CD4-positive, alpha-beta memory T cell (primary cell): ENCODE measurements at regions not wholly inside any gene's neighbourhood (a gene's known extent, or its start where the extent isn't known, plus 50 kb on each side); places are given as distances from the start of the nearest gene placed in this dataset.
A peak's percentile ranks its signal among the peaks of the same experiment; 100 is the strongest.

Experiments used
- CTCF ChIA-PET: fragments of 350-600 bp; sonication (Branson Sonifier 250); formaldehyde crosslinking; loops from one replicate; lab custom pipeline; 2021; ENCODE audit warnings: inconsistent platforms; ENCODE audit not compliant: partially characterized antibody; lab: Charles Lee
- POLR2A ChIA-PET: fragments of 350-600 bp; sonication (Branson Sonifier 250); formaldehyde crosslinking; loops from one replicate; lab custom pipeline; 2021; ENCODE audit not compliant: partially characterized antibody; lab: Charles Lee
- DNase-seq, 5 donors: peaks; one replicate each; pipeline versions ENCODE4 v3.0.0 to v3.0.0-alpha.2; 2020 to 2022; ENCODE audit warnings: mixed read lengths in 1 of 5
- H3K27ac ChIP-seq: one replicate; pipeline ENCODE4 v1.7.0; 2013; ENCODE audit warnings: low read depth, low read length
- H3K27me3 ChIP-seq: 2 replicates; pipeline ENCODE4 v1.7.0; 2013; ENCODE audit warnings: mild to moderate bottlenecking, low read length, moderate library complexity; ENCODE audit not compliant: insufficient read depth
- H3K36me3 ChIP-seq: 2 replicates; pipeline ENCODE4 v1.7.0; 2013; ENCODE audit warnings: mild to moderate bottlenecking, low read length, moderate library complexity; ENCODE audit not compliant: insufficient read depth
- H3K4me1 ChIP-seq: 2 replicates; pipeline ENCODE4 v1.7.0; 2013; ENCODE audit warnings: mild to moderate bottlenecking, low read length, moderate library complexity; ENCODE audit not compliant: insufficient read depth
- H3K4me3 ChIP-seq, 2 donors: one replicate each; pipeline ENCODE4 v1.7.0; 2013; ENCODE audit warnings: low read length in 2 of 2, mild to moderate bottlenecking in 1 of 2
- H3K9me3 ChIP-seq, 2 donors: one replicate each; pipeline ENCODE4 v1.7.0; 2013; ENCODE audit warnings: low read length in 2 of 2, control low read depth in 1 of 2; ENCODE audit not compliant: control insufficient read depth in 1 of 2
- H3K27ac Mint-ChIP-seq, 7 donors: one replicate each; pipeline ENCODE4 v1.8.0; 2020 to 2021; ENCODE audit warnings: mixed read lengths in 7 of 7, mild to moderate bottlenecking in 6 of 7, inconsistent platforms in 3 of 7, moderate library complexity in 3 of 7
- H3K27me3 Mint-ChIP-seq, 2 donors: one replicate each; pipeline ENCODE4 v1.8.0; 2020 to 2021; ENCODE audit warnings: mixed read lengths in 2 of 2
- H3K36me3 Mint-ChIP-seq, 2 donors: one replicate each; pipeline ENCODE4 v1.8.0; 2020 to 2021; ENCODE audit warnings: mixed read lengths in 2 of 2, inconsistent platforms in 1 of 2, mild to moderate bottlenecking in 1 of 2
- H3K4me1 Mint-ChIP-seq, 4 donors: one replicate each; pipeline ENCODE4 v1.8.0; 2020 to 2021; ENCODE audit warnings: mixed read lengths in 4 of 4, mild to moderate bottlenecking in 1 of 4
- H3K4me3 Mint-ChIP-seq, 8 donors: one replicate each; pipeline ENCODE4 v1.8.0; 2020 to 2021; ENCODE audit warnings: mixed read lengths in 8 of 8, mild to moderate bottlenecking in 7 of 8, moderate library complexity in 6 of 8, inconsistent platforms in 3 of 8
- H3K9me3 Mint-ChIP-seq, 8 donors: one replicate each; pipeline ENCODE4 v1.8.0; 2020 to 2021; ENCODE audit warnings: mixed read lengths in 8 of 8, mild to moderate bottlenecking in 5 of 8, inconsistent platforms in 3 of 8, moderate library complexity in 1 of 8
- intact Hi-C: fragments of 100-400 bp; cut with micrococcal nuclease; formaldehyde crosslinking; loops from one replicate; pipeline ENCODE4 v1.15.1; 2023

DNA sequence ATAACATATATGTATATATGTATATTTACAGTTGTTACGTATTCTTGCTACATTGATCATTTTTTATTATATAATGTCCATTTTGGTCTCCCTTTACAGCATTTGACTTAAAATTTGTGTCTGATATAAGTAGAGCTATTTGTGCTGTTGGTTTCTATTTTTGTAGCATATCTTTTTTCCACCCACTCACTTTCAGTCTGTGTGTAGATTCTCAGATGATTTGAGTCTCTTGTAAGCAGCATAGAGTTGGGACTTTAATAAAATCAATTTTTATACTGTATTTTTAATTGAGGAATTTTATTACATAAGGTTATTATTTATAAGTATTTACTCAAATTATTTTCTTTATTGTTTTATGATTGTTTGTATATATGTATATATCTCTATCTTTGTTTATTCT is 1293.7 kb downstream of the TMEM121 start:
- H3K9me3 ChIP-seq, result no peaks in the 10 kb centered on the region
- ChIA-PET CTCF (interaction anchor here (3.2 kb wide), 1 partner anchor 11 kb away, joined by 20 read pairs; no protein-coding TSS in a partner anchor), POLR2A (no interaction called here)
- peaks cover 6% of the 10 kb centered on the region for H3K27me3 ChIP-seq
- no peak overlapping the region for H3K27ac Mint-ChIP-seq
- DNase-seq, result no peak
- no peak overlapping the region for H3K4me3 ChIP-seq
- no peaks in the 10 kb centered on the region for H3K4me1 Mint-ChIP-seq
- intact Hi-C loops, result no loop called here
- peaks cover 14 to 20% of the 10 kb centered on the region in 2 donors for H3K27me3 Mint-ChIP-seq
- H3K4me3 Mint-ChIP-seq, result no peak overlapping the region
- H3K36me3 Mint-ChIP-seq, result no peaks in the 10 kb centered on the region
- H3K36me3 ChIP-seq, result no peaks in the 10 kb centered on the region
- H3K9me3 Mint-ChIP-seq, result no peaks in the 10 kb centered on the region
- no peak overlapping the region for H3K27ac ChIP-seq
- H3K4me1 ChIP-seq, result no peaks in the 10 kb centered on the region

DNA sequence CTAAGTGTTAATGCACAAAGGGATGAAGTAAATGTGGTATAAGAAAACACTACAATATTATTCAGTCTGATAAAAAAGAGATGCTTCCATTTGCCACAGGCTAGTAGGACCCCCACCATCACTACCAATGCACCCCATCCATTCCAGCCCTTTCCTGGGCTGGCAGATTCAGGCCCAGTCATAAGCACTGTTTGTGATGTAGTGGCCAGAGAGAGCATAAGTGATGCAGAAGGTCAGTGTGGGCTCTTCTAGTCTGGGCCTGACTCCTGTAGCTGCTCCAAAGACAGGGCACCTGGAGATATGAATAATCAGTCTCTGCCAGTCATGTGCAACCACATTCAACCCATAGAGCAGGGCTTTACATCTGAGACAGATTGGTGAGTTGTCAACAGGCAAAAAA is 1294.7 kb downstream of the TMEM121 start:
- CTCF ChIA-PET, result interaction anchor here (0.7 to 3.2 kb wide), 4 partner anchors 10 to 52 kb away, joined by 3 to 20 read pairs (median 8); no protein-coding TSS in a partner anchor

DNA sequence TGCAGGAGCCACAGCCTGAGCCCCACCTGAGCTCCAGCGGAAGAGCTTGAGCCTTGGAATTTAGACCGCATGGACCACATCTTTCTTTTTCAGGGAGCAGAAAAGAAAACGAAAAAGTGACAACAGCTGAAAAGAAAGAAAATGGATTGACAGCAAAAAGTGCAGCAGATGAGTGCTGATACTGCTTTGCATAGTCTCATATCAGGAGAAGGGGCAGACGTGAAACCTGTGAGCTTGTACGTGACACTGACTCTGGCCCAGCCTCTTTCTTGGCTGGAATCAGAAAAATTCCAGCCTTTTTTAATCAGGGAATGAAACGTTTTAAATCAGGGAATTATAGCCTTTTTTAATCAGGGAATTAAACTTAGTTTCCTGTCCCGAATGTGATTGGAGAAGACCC is 1296.5 kb downstream of the TMEM121 start:
- Histone ChIP-seq H3K4me3 (no peak overlapping the region), H3K27me3 (peaks cover 6% of the 10 kb centered on the region), H3K27ac (no peak overlapping the region), H3K9me3 (no peaks in the 10 kb centered on the region), H3K36me3 (no peaks in the 10 kb centered on the region), H3K4me1 (no peaks in the 10 kb centered on the region)
- Mint-ChIP-seq H3K9me3 (no peaks in the 10 kb centered on the region), H3K27me3 (peaks cover 12 to 27% of the 10 kb centered on the region in 2 donors), H3K4me3 (no peak overlapping the region), H3K27ac (no peak overlapping the region), H3K4me1 (no peaks in the 10 kb centered on the region), H3K36me3 (no peaks in the 10 kb centered on the region)
- ChIA-PET POLR2A (no interaction called here), CTCF (interaction anchor here (2.6 to 3.2 kb wide), 2 partner anchors 8 to 50 kb away, joined by 11 to 20 read pairs; no protein-coding TSS in a partner anchor)
- intact Hi-C loops, result no loop called here
- DNase-seq, result no peak

More for the DNA sequence above, 1294.7 kb downstream of the TMEM121 start:
- H3K27me3 ChIP-seq, result peaks cover 6% of the 10 kb centered on the region
- no peaks in the 10 kb centered on the region for H3K4me1 ChIP-seq
- no peak overlapping the region for H3K27ac ChIP-seq
- no peak overlapping the region for H3K27ac Mint-ChIP-seq
- H3K36me3 Mint-ChIP-seq, result no peaks in the 10 kb centered on the region
- no peaks in the 10 kb centered on the region for H3K4me1 Mint-ChIP-seq
- peaks cover 12 to 27% of the 10 kb centered on the region in 2 donors for H3K27me3 Mint-ChIP-seq
- H3K9me3 ChIP-seq, result no peaks in the 10 kb centered on the region
- no peak overlapping the region for H3K4me3 ChIP-seq
- no peaks in the 10 kb centered on the region for H3K36me3 ChIP-seq
- POLR2A ChIA-PET, result no interaction called here
- no peak for DNase-seq
- no peaks in the 10 kb centered on the region for H3K9me3 Mint-ChIP-seq
- no peak overlapping the region for H3K4me3 Mint-ChIP-seq
- intact Hi-C loops, result no loop called here

DNA sequence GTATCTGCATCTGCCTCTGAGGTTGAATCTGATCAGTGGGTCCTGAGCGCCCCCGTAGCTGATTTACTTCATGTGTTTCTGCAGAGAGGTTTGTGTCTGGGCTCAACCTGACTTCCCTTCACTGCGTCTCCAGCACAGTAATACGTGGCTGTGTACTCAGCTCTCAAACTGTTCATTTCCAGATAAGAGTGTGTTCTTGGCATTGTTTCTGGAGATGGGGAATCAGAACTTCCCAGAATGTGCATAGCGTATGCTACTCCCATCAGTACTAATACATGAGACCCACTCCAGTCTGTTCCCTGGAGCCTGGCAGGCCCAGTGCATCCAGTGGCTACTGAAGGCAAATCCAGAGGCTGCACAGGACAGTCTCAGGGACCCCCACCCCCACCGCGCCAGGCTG is 1297.2 kb downstream of the TMEM121 start:
- no peaks in the 10 kb centered on the region for H3K4me1 Mint-ChIP-seq
- intact Hi-C loops, result no loop called here
- Histone ChIP-seq H3K27ac (no peak overlapping the region), H3K4me3 (no peak overlapping the region), H3K4me1 (no peaks in the 10 kb centered on the region), H3K27me3 (peaks cover 6% of the 10 kb centered on the region), H3K36me3 (no peaks in the 10 kb centered on the region), H3K9me3 (no peaks in the 10 kb centered on the region)
- DNase-seq, result no peak
- H3K4me3 Mint-ChIP-seq, result no peak overlapping the region
- POLR2A ChIA-PET, result no interaction called here
- H3K36me3 Mint-ChIP-seq, result no peaks in the 10 kb centered on the region
- no peak overlapping the region for H3K27ac Mint-ChIP-seq
- no peaks in the 10 kb centered on the region for H3K9me3 Mint-ChIP-seq
- peaks cover 12 to 27% of the 10 kb centered on the region in 2 donors for H3K27me3 Mint-ChIP-seq
- CTCF ChIA-PET, result interaction anchor here (3.2 kb wide), 1 partner anchor 8 kb away, joined by 20 read pairs; no protein-coding TSS in a partner anchor

DNA sequence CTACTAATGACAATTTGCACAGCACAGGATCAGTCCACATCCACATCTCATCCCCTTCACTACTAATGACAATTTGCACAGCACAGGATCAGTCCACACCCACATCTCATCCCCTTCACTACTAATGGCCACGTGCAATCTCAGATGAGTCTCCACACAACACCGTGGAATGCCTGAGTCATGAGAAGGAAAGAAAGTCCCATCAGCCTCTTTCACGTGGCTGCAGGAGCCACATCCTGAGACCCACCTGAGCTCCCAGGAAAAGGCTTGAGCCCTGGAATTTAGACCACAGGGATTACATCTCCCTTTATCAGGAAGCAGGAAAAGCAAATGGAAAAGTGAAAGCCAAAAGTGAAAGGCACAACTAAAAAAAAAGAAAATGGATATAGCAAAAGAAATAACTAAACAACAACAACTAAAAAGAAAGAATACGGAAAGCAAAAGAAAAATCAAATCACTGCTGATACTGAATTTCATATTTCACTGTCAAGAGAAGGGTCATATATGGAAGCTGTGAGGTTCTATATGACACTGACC is 1300.5 kb downstream of the TMEM121 start:
- CTCF ChIA-PET, result no interaction called here
- no peak for DNase-seq
- Mint-ChIP-seq H3K4me1 (no peaks in the 10 kb centered on the region), H3K36me3 (no peaks in the 10 kb centered on the region), H3K27ac (no peak overlapping the region), H3K27me3 (peaks cover 7 to 21% of the 10 kb centered on the region in 2 donors), H3K9me3 (peaks cover 0 to 2% (median 0%) of the 10 kb centered on the region in 8 donors), H3K4me3 (no peak overlapping the region)
- no peak overlapping the region for H3K4me3 ChIP-seq
- H3K9me3 ChIP-seq, result no peaks in the 10 kb centered on the region
- POLR2A ChIA-PET, result no interaction called here
- intact Hi-C loops, result no loop called here
- H3K27ac ChIP-seq, result no peak overlapping the region
- no peaks in the 10 kb centered on the region for H3K4me1 ChIP-seq
- no peaks in the 10 kb centered on the region for H3K36me3 ChIP-seq
- peaks cover 6% of the 10 kb centered on the region for H3K27me3 ChIP-seq

DNA sequence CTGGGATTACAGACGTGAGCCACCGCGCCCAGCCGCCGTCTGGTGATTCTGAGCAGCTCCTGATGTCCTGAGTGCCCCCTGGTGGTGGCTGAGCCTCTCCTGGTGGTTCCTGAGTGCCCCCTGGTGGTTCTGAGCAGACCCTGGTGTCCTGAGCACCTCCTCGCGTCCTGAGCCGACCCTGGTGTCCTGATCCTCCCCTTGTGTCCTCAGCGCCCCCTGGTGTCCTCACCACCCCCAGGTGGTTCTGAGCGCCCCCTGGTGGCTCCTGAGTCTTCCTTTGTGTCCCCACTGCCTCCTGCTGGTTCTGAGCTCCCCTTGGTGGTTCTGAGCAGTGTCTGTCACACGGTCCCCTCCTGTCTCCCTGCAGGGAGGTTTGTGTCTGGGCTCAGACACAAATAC is 1304.9 kb downstream of the TMEM121 start:
- Mint-ChIP-seq H3K4me1 (no peaks in the 10 kb centered on the region), H3K4me3 (no peak overlapping the region), H3K9me3 (peaks cover 0 to 4% (median 0%) of the 10 kb centered on the region in 8 donors), H3K36me3 (no peaks in the 10 kb centered on the region), H3K27me3 (peaks cover 10 to 13% of the 10 kb centered on the region in 2 donors), H3K27ac (peak overlapping the region in 1 of 7 donors; percentile 77)
- H3K9me3 ChIP-seq, result no peaks in the 10 kb centered on the region
- DNase-seq, result peak; percentile 32 to 60 (median 35)
- intact Hi-C loops, result no loop called here
- no peaks in the 10 kb centered on the region for H3K4me1 ChIP-seq
- H3K27ac ChIP-seq, result no peak overlapping the region
- H3K4me3 ChIP-seq, result no peak overlapping the region
- CTCF ChIA-PET, result interaction anchor here (0.8 to 2.2 kb wide), 11 partner anchors 8 to 169 kb away, joined by 3 to 20 read pairs (median 6); no protein-coding TSS in a partner anchor
- no peaks in the 10 kb centered on the region for H3K36me3 ChIP-seq
- POLR2A ChIA-PET, result no interaction called here
- H3K27me3 ChIP-seq, result no peaks in the 10 kb centered on the region

DNA sequence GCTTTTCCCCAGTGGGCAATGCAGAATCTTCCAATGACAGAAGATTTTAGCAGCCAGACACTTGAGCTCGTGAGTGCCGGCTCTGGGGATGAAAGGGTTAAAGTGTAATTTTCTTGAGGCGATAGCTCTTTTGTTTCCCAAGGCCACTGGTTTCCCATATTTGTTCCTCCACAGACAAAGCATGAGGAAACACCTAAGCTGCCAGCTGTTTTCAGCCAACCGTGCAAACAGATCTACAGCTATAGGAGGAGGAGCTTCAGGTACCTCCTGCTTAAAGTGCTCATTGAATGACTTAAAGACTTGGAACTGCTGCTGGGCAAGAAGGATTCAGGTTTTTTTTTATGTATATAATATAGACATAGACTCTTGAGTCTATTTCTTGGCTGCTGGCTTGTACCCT is 1311.5 kb downstream of the TMEM121 start:
- no peaks in the 10 kb centered on the region for H3K27me3 ChIP-seq
- Mint-ChIP-seq H3K9me3 (peaks cover 0 to 4% (median 0%) of the 10 kb centered on the region in 8 donors), H3K36me3 (no peaks in the 10 kb centered on the region), H3K27me3 (peaks cover 10 to 13% of the 10 kb centered on the region in 2 donors), H3K4me1 (peaks cover 2 to 12% (median 5%) of the 10 kb centered on the region in 4 donors), H3K27ac (no peak overlapping the region), H3K4me3 (no peak overlapping the region)
- intact Hi-C loops, result no loop called here
- no peak for DNase-seq
- no peaks in the 10 kb centered on the region for H3K9me3 ChIP-seq
- ChIA-PET POLR2A (interaction anchor here (0.7 to 0.9 kb wide), 2 partner anchors 11 to 35 kb away, joined by 3 to 5 read pairs; no protein-coding TSS in a partner anchor), CTCF (interaction anchor here (4.6 kb wide), 1 partner anchor 35 kb away, joined by 31 read pairs; no protein-coding TSS in a partner anchor)
- H3K4me3 ChIP-seq, result no peak overlapping the region
- H3K4me1 ChIP-seq, result no peaks in the 10 kb centered on the region
- no peak overlapping the region for H3K27ac ChIP-seq
- H3K36me3 ChIP-seq, result no peaks in the 10 kb centered on the region
